ENCODE measurements at regions not wholly inside any gene's neighbourhood (a gene's known extent, or its start where the extent isn't known, plus 50 kb on each side); places are given as distances from the start of the nearest gene placed in this dataset.

DNA sequence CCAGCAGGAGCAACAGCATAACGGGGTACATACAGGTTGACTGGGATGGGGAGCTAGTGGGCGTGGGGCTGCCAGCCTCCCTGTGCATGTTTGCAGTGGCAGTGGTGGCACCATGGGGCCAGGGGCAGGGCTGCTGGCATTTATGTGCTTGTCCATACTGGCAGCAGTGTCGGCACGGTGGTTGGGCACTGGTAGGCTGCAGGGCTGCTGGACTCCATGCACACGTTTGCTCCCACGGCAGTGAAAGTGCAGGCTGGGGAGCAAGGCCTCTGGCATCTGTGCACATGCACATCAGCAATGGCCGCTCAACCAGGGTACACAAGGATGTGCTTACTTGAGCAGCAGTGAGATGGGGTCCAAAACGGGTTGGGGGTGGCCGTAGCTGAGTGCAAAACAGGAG is 159.5 kb upstream of the KHDRBS2 start:
- no CpG with 5 or more reads among the region's 9 CpGs for WGBS (ENCODE audit: extremely low coverage, insufficient coverage, insufficient read length)
- H3K79me2 ChIP-seq (ENCODE audit: control insufficient read depth, insufficient read depth, low read length, poor library complexity): no peaks in the 10 kb centered on the region
- no peaks in the 10 kb centered on the region for H3K27me3 ChIP-seq (ENCODE audit: insufficient read depth, low read length)
- H2BK12ac ChIP-seq (ENCODE audit: low read length): no peak overlapping the region
- no peak overlapping the region for H4K12ac ChIP-seq (ENCODE audit: low read depth, low read length)
- no peak overlapping the region for H3K27ac ChIP-seq (ENCODE audit: low read depth, low read length)
- H3K9me3 ChIP-seq (ENCODE audit: insufficient read depth, low read depth, low read length): no peaks in the 10 kb centered on the region
- H2BK120ac ChIP-seq (ENCODE audit: insufficient read depth, low read length, poor library complexity): no peak overlapping the region
- no peaks in the 10 kb centered on the region for H3K79me1 ChIP-seq (ENCODE audit: low read length)
- H3K4ac ChIP-seq (ENCODE audit: low read depth, low read length): no peak overlapping the region
- H3K4me3 ChIP-seq (ENCODE audit: low read depth, low read length): no peak overlapping the region
- no peak overlapping the region for H2AK5ac ChIP-seq (ENCODE audit: low read length)
- no peak overlapping the region for H3K9ac ChIP-seq (ENCODE audit: low read length)
- no peak overlapping the region for H2BK5ac ChIP-seq (ENCODE audit: low read depth, low read length, poor library complexity)
- no peak overlapping the region for H3K14ac ChIP-seq (ENCODE audit: low read length)
- H3K4me2 ChIP-seq (ENCODE audit: low read length): no peak overlapping the region
- H4K8ac ChIP-seq (ENCODE audit: low read depth, low read length): no peak overlapping the region
- H3K18ac ChIP-seq (ENCODE audit: low read length): no peak overlapping the region
- DNase-seq: no peak
- H4K91ac ChIP-seq (ENCODE audit: low read depth, low read length): no peak overlapping the region
- no peaks in the 10 kb centered on the region for H3K4me1 ChIP-seq (ENCODE audit: control insufficient read depth in 1 of 2, insufficient read depth in 2 of 2, low read length in 2 of 2)
- H2AFZ ChIP-seq (ENCODE audit: insufficient read depth, low read length, poor library complexity): no peak overlapping the region
- no peaks in the 10 kb centered on the region for H3K36me3 ChIP-seq (ENCODE audit: control insufficient read depth in 1 of 2, insufficient read depth in 2 of 2, low read length in 2 of 2)
- no peak overlapping the region for H3K23ac ChIP-seq (ENCODE audit: low read length)

DNA sequence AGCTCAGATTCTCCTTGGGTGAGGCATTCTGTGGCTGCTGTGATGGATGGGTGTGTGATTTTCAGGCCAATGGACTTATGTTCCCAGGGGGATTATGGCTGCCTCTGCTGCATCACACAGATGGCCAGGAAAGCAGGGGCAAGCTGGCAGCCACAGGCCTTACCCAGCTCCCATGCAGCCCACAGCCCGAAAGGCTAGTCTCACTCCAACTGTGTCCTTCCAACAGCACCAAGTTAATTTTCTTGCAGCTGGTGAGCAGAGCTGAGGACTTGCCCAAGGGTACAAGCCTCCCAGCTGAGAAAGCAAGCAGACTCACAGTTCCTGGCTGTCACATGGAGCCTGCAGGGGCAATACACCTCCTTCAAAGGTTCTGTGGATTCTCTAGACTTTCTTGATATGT is 155.2 kb upstream of the KHDRBS2 start:
- no peaks in the 10 kb centered on the region for H3K4me1 ChIP-seq (ENCODE audit: control insufficient read depth in 1 of 2, insufficient read depth in 2 of 2, low read length in 2 of 2)
- no peak overlapping the region for H3K9ac ChIP-seq (ENCODE audit: low read length)
- H3K4me2 ChIP-seq (ENCODE audit: low read length): no peak overlapping the region
- H3K23ac ChIP-seq (ENCODE audit: low read length): no peak overlapping the region
- no peaks in the 10 kb centered on the region for H3K36me3 ChIP-seq (ENCODE audit: control insufficient read depth in 1 of 2, insufficient read depth in 2 of 2, low read length in 2 of 2)
- H3K4me3 ChIP-seq (ENCODE audit: low read depth, low read length): no peak overlapping the region
- H4K91ac ChIP-seq (ENCODE audit: low read depth, low read length): no peak overlapping the region
- H4K8ac ChIP-seq (ENCODE audit: low read depth, low read length): no peak overlapping the region
- no CpG with 5 or more reads among the region's 1 CpG for WGBS (ENCODE audit: extremely low coverage, insufficient coverage, insufficient read length)
- no peaks in the 10 kb centered on the region for H3K79me2 ChIP-seq (ENCODE audit: control insufficient read depth, insufficient read depth, low read length, poor library complexity)
- H4K12ac ChIP-seq (ENCODE audit: low read depth, low read length): no peak overlapping the region
- no peak overlapping the region for H2BK12ac ChIP-seq (ENCODE audit: low read length)
- no peak overlapping the region for H3K4ac ChIP-seq (ENCODE audit: low read depth, low read length)
- no peak overlapping the region for H2AFZ ChIP-seq (ENCODE audit: insufficient read depth, low read length, poor library complexity)
- H3K27ac ChIP-seq (ENCODE audit: low read depth, low read length): no peak overlapping the region
- H2BK120ac ChIP-seq (ENCODE audit: insufficient read depth, low read length, poor library complexity): no peak overlapping the region
- H2BK5ac ChIP-seq (ENCODE audit: low read depth, low read length, poor library complexity): no peak overlapping the region
- no peaks in the 10 kb centered on the region for H3K9me3 ChIP-seq (ENCODE audit: insufficient read depth, low read depth, low read length)
- H3K27me3 ChIP-seq (ENCODE audit: insufficient read depth, low read length): no peaks in the 10 kb centered on the region
- H3K79me1 ChIP-seq (ENCODE audit: low read length): no peaks in the 10 kb centered on the region
- DNase-seq: no peak
- H2AK5ac ChIP-seq (ENCODE audit: low read length): no peak overlapping the region
- no peak overlapping the region for H3K14ac ChIP-seq (ENCODE audit: low read length)
- no peak overlapping the region for H3K18ac ChIP-seq (ENCODE audit: low read length)

DNA sequence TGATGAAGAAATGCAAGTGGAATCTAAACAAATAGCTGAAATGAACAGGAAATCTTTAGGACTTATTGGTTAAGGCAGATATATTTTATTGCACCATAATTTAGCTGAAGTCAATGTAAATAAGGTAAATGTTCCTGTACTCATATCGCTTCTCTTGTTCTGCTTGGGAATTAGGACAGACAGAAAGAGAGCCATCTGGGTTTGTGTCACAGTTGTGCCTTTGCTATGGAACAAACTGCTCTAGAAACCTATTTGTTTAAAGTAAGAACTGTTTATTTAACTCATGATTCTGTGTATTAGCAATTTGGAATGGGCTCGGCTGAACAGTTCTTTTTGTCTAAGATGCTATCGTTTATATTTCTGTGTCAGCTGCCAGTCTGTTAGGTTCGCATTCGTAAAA is 143.8 kb upstream of the KHDRBS2 start:
- Histone ChIP-seq H3K27ac (ENCODE audit: low read depth, low read length) (no peak overlapping the region), H4K91ac (ENCODE audit: low read depth, low read length) (no peak overlapping the region), H2AFZ (ENCODE audit: insufficient read depth, low read length, poor library complexity) (no peak overlapping the region), H2BK5ac (ENCODE audit: low read depth, low read length, poor library complexity) (no peak overlapping the region), H3K9ac (ENCODE audit: low read length) (no peak overlapping the region), H3K79me2 (ENCODE audit: control insufficient read depth, insufficient read depth, low read length, poor library complexity) (no peaks in the 10 kb centered on the region), H3K18ac (ENCODE audit: low read length) (no peak overlapping the region), H3K14ac (ENCODE audit: low read length) (no peak overlapping the region), H3K4me2 (ENCODE audit: low read length) (no peak overlapping the region), H4K8ac (ENCODE audit: low read depth, low read length) (no peak overlapping the region), H3K4ac (ENCODE audit: low read depth, low read length) (no peak overlapping the region), H2BK12ac (ENCODE audit: low read length) (no peak overlapping the region), H3K23ac (ENCODE audit: low read length) (no peak overlapping the region), H4K12ac (ENCODE audit: low read depth, low read length) (no peak overlapping the region), H2BK120ac (ENCODE audit: insufficient read depth, low read length, poor library complexity) (no peak overlapping the region), H3K9me3 (ENCODE audit: insufficient read depth, low read depth, low read length) (no peaks in the 10 kb centered on the region), H3K4me1 (ENCODE audit: control insufficient read depth in 1 of 2, insufficient read depth in 2 of 2, low read length in 2 of 2) (no peaks in the 10 kb centered on the region), H3K4me3 (ENCODE audit: low read depth, low read length) (no peak overlapping the region), H3K27me3 (ENCODE audit: insufficient read depth, low read length) (no peaks in the 10 kb centered on the region), H3K79me1 (ENCODE audit: low read length) (no peaks in the 10 kb centered on the region), H3K36me3 (ENCODE audit: control insufficient read depth in 1 of 2, insufficient read depth in 2 of 2, low read length in 2 of 2) (no peaks in the 10 kb centered on the region), H2AK5ac (ENCODE audit: low read length) (no peak overlapping the region)
- no CpG with 5 or more reads among the region's 5 CpGs for WGBS (ENCODE audit: extremely low coverage, insufficient coverage, insufficient read length)
- DNase-seq: no peak

DNA sequence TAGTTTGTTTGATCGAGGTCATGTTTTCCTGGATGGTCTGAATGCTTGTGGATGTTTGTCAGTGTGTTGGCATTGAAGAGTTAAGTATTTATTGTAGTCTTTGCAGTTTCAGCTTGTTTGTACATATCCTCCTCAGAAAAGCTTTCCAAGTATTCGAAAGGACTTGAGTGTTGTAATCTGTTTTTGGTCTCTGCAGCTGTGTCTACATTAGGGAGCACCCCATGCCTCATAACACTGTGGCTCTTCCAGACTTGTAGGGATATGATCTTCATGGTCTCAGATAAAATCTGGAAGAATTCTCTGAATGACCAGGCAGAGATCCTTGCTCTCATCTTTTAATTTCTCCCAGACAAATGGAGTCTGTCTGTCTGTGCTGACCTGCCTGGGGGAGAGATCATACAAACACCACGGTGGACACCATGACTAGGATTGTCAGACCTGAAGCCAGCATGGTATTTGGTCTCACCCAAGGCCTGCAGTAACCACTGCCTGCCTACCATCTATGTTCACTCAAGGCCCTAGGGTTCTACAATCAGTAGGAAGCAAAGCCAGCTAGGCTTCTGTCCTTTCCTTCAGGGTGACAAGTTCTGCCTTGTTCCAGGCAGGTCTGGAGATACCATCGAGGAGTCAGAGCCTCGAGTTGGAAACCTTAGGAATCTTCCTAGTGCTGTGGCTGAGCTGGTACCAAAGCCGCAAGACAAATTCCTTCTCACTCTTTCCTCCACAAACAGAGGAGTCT is 114.7 kb upstream of the KHDRBS2 start:
- no CpG with 5 or more reads among the region's 6 CpGs for WGBS (ENCODE audit: extremely low coverage, insufficient coverage, insufficient read length)
- Histone ChIP-seq H3K9ac (ENCODE audit: low read length) (no peak overlapping the region), H3K79me1 (ENCODE audit: low read length) (no peaks in the 10 kb centered on the region)

More for the DNA sequence above, 114.7 kb upstream of the KHDRBS2 start:
- Histone ChIP-seq H4K91ac (ENCODE audit: low read depth, low read length) (no peak overlapping the region), H2AK5ac (ENCODE audit: low read length) (no peak overlapping the region), H2BK5ac (ENCODE audit: low read depth, low read length, poor library complexity) (no peak overlapping the region), H3K4ac (ENCODE audit: low read depth, low read length) (no peak overlapping the region), H4K12ac (ENCODE audit: low read depth, low read length) (peak overlapping the region; percentile 2), H3K27me3 (ENCODE audit: insufficient read depth, low read length) (no peaks in the 10 kb centered on the region), H2BK120ac (ENCODE audit: insufficient read depth, low read length, poor library complexity) (no peak overlapping the region), H3K9me3 (ENCODE audit: insufficient read depth, low read depth, low read length) (no peaks in the 10 kb centered on the region), H3K4me1 (ENCODE audit: control insufficient read depth in 1 of 2, insufficient read depth in 2 of 2, low read length in 2 of 2) (peaks cover 0 to 4% of the 10 kb centered on the region in 2 experiments), H3K4me2 (ENCODE audit: low read length) (no peak overlapping the region), H3K27ac (ENCODE audit: low read depth, low read length) (peak overlapping the region; percentile 54), H2BK12ac (ENCODE audit: low read length) (no peak overlapping the region), H4K8ac (ENCODE audit: low read depth, low read length) (no peak overlapping the region), H3K79me2 (ENCODE audit: control insufficient read depth, insufficient read depth, low read length, poor library complexity) (no peaks in the 10 kb centered on the region), H3K18ac (ENCODE audit: low read length) (no peak overlapping the region), H3K14ac (ENCODE audit: low read length) (no peak overlapping the region), H2AFZ (ENCODE audit: insufficient read depth, low read length, poor library complexity) (no peak overlapping the region), H3K36me3 (ENCODE audit: control insufficient read depth in 1 of 2, insufficient read depth in 2 of 2, low read length in 2 of 2) (no peaks in the 10 kb centered on the region), H3K23ac (ENCODE audit: low read length) (no peak overlapping the region), H3K4me3 (ENCODE audit: low read depth, low read length) (no peak overlapping the region)
- DNase-seq: no peak
